Body of pancreas (tissue), 4 donors: ENCODE measurements at regions not wholly inside any gene's neighbourhood (a gene's known extent, or its start where the extent isn't known, plus 50 kb on each side); places are given as distances from the start of the nearest gene placed in this dataset.

ENCODE experiments used
- POLR2A ChIP-seq, 3 donors: fragments of 450-650 bp; IDR thresholded peaks; one replicate each; pipeline ENCODE4 v1.6.1; 2016; ENCODE audit warnings: antibody characterized with exemption in 3 of 3, mild to moderate bottlenecking in 2 of 3
- TF ChIP-seq, protein P1 (sequence below), 7 experiments: fragments of 450-650 bp in 4 of 7; fragments of 200-600 bp in 3 of 7; sonication (generic) in 3 of 7; IDR thresholded peaks; one replicate each; pipeline ENCODE4 v1.5.1; 2016 to 2019; ENCODE audit warnings: antibody characterized with exemption in 7 of 7

DNA sequence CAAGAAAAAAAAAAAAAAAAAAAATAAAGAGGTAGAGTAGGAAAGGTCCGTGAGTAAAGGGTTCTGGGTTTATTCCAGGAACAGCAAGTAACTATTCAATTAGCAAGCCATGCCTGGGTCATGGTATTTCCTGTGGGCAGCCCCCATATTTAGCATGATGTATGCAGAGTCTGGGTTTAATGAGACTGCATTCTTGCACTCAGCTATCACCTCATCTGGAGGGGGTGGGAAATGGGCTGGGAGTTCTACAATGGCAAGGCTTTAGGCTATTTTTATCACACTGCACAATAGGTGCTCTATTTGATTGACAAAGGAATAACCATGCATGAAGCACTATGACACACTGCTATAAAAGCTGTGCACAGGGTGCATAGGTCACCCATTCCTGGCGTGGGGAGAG, 104.0 kb upstream of the CCL2 start:
- TF ChIP-seq, protein P1, sequence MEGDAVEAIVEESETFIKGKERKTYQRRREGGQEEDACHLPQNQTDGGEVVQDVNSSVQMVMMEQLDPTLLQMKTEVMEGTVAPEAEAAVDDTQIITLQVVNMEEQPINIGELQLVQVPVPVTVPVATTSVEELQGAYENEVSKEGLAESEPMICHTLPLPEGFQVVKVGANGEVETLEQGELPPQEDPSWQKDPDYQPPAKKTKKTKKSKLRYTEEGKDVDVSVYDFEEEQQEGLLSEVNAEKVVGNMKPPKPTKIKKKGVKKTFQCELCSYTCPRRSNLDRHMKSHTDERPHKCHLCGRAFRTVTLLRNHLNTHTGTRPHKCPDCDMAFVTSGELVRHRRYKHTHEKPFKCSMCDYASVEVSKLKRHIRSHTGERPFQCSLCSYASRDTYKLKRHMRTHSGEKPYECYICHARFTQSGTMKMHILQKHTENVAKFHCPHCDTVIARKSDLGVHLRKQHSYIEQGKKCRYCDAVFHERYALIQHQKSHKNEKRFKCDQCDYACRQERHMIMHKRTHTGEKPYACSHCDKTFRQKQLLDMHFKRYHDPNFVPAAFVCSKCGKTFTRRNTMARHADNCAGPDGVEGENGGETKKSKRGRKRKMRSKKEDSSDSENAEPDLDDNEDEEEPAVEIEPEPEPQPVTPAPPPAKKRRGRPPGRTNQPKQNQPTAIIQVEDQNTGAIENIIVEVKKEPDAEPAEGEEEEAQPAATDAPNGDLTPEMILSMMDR (IDR thresholded peaks at IDR 0.05): no peak
- no peak for TF ChIP-seq POLR2A (IDR thresholded peaks at IDR 0.05)
